Germinal center (tissue), 1 donor: ENCODE measurements at regions not wholly inside any gene's neighbourhood (a gene's known extent, or its start where the extent isn't known, plus 50 kb on each side); places are given as distances from the start of the nearest gene placed in this dataset.
"Not testable (repeated sequence)": the region's sequence is repeated elsewhere in the genome, so short reads cannot be mapped to it uniquely, and the experiment has no call there.

Source experiments
- DNase-seq: peaks from one replicate; pipeline ENCODE4 v3.0.0; 2012; ENCODE audit warnings: mixed read lengths, low spot score

- DNase-seq = no peak
These were observed 79.9 kb upstream of the MSX2 start for GRCh38 chr5:174644436-174644835.

DNA sequence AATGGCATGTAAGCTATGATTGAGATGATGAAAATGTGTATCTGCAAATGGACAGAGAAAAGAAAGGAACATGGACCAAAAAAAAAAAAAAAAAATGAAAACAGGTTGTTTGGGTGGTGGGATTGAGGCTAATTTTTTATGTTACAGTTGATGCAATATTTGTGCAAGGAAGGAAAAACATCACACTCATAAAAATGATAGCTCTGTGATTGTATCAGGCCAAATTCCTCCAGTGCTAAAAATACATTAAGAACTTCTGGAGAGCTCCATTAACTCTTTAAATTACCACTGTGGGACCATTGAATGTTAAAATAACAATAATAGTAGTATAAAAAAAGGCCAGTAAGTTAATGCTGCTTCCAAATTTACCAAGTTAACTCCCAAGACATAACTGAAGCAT is 79.5 kb upstream of the MSX2 start:
- DNase-seq = no peak

DNA sequence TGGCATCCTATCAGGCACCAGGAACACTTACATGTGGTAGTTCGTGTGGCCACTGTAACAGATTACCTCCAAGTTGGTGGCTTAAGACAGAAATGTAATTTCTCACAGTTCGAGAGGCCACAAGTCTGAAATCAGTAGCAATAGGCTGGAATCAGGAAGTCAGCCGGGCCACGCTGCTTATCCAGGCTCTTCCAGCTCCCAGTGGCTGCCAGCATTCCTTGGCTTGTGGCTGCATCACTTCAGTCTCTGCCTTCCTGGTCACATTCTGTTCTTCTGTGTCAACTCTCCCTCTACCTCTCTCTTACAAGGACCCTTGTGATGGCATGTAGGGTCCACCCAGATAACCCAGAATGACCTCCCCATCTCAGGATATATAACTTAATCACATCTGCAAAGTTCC is 78.7 kb upstream of the MSX2 start:
- DNase-seq = no peak

DNA sequence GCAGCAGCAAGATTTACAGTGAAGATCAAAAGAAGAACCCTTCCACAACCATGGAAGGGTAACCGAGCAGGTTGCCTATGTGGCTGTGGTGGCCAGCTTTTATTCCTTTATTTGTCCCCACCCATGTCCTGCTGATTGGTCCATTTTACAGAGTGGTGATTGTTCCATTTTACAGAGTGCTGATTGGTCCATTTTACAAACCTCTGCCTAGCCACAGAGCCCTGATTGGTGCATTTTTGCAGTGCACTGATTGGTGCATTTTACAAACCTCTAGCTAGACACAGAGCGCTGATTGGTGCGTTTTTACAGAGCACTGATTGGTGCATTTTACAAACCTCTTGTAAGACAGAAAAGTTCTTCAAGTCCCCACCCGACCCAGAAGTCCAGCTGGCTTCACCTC is 75.8 kb upstream of the MSX2 start:
- not testable (repeated sequence) for DNase-seq

GRCh38 chr5:174649391-174649790 is 75.0 kb upstream of the MSX2 start:
- DNase-seq = no peak

DNA sequence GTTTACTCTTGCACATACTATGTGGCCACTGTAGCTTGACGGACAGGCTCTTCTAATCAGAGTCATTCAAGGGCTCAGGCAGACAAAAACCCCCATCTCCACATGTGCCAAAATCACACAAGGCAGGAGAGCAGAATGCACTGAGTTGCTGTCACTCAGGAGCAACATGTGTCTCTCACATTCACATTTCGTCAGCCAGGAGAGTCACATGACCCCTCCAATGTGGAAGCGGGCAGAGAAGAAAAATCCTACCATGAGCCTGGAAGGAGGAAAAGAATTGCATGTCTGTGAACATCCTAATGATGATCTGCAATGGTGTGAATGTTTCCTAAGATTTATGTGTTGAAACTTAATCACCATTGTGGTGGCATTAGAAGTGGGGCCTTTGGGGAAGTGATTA is 69.9 kb upstream of the MSX2 start:
- no peak for DNase-seq

GRCh38 chr5:174655351-174655750 is 69.0 kb upstream of the MSX2 start:
- DNase-seq = no peak

DNA sequence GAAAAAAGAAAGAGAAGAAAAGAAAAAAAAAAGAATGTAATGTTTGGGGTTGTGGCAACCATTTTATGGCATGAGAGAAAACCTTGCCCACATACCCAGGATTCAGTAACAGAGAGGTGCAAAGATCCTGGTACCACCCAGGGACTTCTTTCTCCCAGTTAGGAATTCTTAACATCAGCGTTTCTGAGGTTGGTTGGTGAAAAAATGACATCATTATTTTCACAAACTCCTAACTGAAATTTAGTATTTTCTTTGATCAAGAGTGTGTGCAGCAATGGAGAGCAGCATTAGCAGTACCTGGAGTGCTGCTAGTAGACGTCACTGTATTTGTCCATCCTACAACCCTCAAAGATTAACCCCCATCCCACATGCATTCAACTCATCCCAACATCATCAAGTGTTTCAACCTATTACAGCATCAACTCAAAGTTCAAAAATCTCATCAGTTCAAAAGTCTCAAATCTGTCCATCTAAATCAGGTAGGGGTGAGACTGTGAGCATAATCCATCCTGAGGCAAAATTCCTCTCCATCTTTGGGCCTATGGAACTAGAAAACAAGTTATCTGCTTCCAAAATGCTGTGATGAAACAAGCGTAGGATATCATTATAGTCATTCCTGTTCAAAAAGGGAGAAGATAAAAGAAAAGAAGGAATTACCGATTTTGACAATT is 60.1 kb upstream of the MSX2 start:
- DNase-seq = no peak

DNA sequence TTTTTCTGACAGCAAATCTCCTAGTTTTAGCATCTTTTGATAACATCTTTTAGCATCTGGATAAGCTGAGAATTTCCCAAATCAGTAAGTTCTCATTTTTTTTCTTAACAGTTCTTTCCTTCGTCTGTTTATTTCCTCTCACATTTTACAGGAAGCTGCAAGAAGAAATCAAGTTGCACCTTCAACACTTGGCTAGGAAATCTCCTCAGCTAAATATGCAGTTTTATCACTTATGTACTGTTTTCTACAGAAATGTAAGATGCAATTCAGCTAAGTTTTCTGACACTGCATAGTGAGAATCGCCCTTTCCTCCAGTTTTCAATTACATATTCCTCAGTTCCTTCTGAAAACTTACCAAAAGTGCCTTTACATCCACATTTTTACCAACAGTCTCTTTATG is 59.0 kb upstream of the MSX2 start:
- no peak for DNase-seq

GRCh38 chr5:174667526-174667925 is 56.9 kb upstream of the MSX2 start:
- no peak for DNase-seq

DNA sequence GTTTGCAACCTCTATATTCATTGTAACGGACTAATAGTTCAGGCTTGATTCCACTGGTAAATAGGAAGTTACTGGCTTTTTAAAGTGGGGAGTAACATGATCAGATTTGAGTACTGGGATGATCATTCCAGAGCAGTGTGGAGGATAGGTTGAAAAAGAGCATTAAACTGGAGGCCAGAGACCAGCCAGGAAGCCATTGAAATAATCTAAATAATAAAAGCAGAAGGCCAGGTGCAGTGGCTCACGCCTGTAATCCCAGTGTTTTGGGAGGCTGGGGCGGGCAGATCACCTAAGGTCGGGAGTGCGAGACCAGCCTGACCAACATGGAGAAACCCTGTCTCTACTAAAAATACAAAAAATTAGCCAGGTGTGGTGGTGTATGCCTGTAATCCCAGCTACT is 56.0 kb upstream of the MSX2 start:
- no peak for DNase-seq
